WTC11 (cell line): ENCODE measurements at regions not wholly inside any gene's neighbourhood (a gene's known extent, or its start where the extent isn't known, plus 50 kb on each side); places are given as distances from the start of the nearest gene placed in this dataset.

Source experiments
- ATAC-seq: fragments of 200-7000 bp; cut with Tn5 transposase; 2 replicates; pipeline ENCODE4 v1.10.0; 2021; ENCODE audit warnings: mild to moderate bottlenecking, moderate library complexity
- CTCF ChIA-PET: fragments of 300-600 bp; sonication (Branson Sonifier 250); formaldehyde crosslinking; loops from one replicate; lab custom pipeline; 2021; ENCODE audit warnings: antibody characterized with exemption; lab: Charles Lee
- POLR2A ChIA-PET: fragments of 350-600 bp; sonication (Branson Sonifier 250); formaldehyde crosslinking; loops from one replicate; lab custom pipeline; 2021; ENCODE audit warnings: antibody characterized with exemption; lab: Charles Lee
- DNase-seq: peaks from one replicate; pipeline ENCODE4 v3.0.0; 2021; ENCODE audit warnings: low spot score
- H3K27ac Mint-ChIP-seq: 2 replicates; pipeline ENCODE4 v1.8.0; 2021; ENCODE audit warnings: mixed read lengths
- H3K27me3 Mint-ChIP-seq: 2 replicates; pipeline ENCODE4 v1.8.0; 2021; ENCODE audit warnings: low read depth, mild to moderate bottlenecking, moderate library complexity, mixed read lengths
- H3K36me3 Mint-ChIP-seq: 2 replicates; pipeline ENCODE4 v1.8.0; 2021; ENCODE audit warnings: mixed read lengths
- H3K4me1 Mint-ChIP-seq: 2 replicates; pipeline ENCODE4 v1.8.0; 2022; ENCODE audit warnings: mixed read lengths
- H3K4me3 Mint-ChIP-seq: 2 replicates; pipeline ENCODE4 v1.8.0; 2021; ENCODE audit warnings: mild to moderate bottlenecking, moderate library complexity, mixed read lengths
- H3K9me3 Mint-ChIP-seq: 2 replicates; pipeline ENCODE4 v1.8.0; 2021; ENCODE audit warnings: mixed read lengths
- CREM ChIP-seq: sonication (generic); formaldehyde crosslinking; IDR thresholded peaks from 2 replicates; pipeline ENCODE4 v1.8.1; 2022; ENCODE audit warnings: mild to moderate bottlenecking, missing genetic modification reagents, moderate library complexity
- EMX1 ChIP-seq: fragments of 250-450 bp; sonication (Bioruptor Pico); IDR thresholded peaks from 2 replicates; pipeline ENCODE4 v1.8.0; 2021; ENCODE audit warnings: mild to moderate bottlenecking
- ETV6 ChIP-seq: sonication (generic); formaldehyde crosslinking; IDR thresholded peaks from 2 replicates; pipeline ENCODE4 v1.8.1; 2022; ENCODE audit warnings: mild to moderate bottlenecking, missing genetic modification reagents
- IRF1 ChIP-seq: sonication (generic); formaldehyde crosslinking; IDR thresholded peaks from 2 replicates; pipeline ENCODE4 v1.8.0; 2023; ENCODE audit warnings: missing genetic modification reagents
- JUN ChIP-seq: sonication (generic); formaldehyde crosslinking; IDR thresholded peaks from 2 replicates; pipeline ENCODE4 v1.8.0; 2023; ENCODE audit warnings: mild to moderate bottlenecking, missing genetic modification reagents
- MXD4 ChIP-seq: fragments of 250-450 bp; sonication (Bioruptor Pico); IDR thresholded peaks from 2 replicates; pipeline ENCODE4 v1.8.0; 2021; ENCODE audit warnings: mild to moderate bottlenecking, moderate library complexity, borderline replicate concordance
- MYBL2 ChIP-seq: sonication (generic); formaldehyde crosslinking; IDR thresholded peaks from 2 replicates; pipeline ENCODE4 v1.8.1; 2023; ENCODE audit warnings: mild to moderate bottlenecking, moderate library complexity, missing genetic modification reagents
- NFE2L1 ChIP-seq: sonication (generic); formaldehyde crosslinking; IDR thresholded peaks from 2 replicates; pipeline ENCODE4 v1.8.1; 2023; ENCODE audit warnings: missing genetic modification reagents
- NR3C1 ChIP-seq: sonication (generic); formaldehyde crosslinking; conservative IDR thresholded peaks from 2 replicates; pipeline ENCODE4 v1.8.1; 2023; ENCODE audit warnings: low read depth, mild to moderate bottlenecking, missing genetic modification reagents
- RELA ChIP-seq: sonication (generic); formaldehyde crosslinking; IDR thresholded peaks from 2 replicates; pipeline ENCODE4 v1.8.1; 2022; ENCODE audit warnings: missing genetic modification reagents, mild to moderate bottlenecking, borderline replicate concordance
- RORB ChIP-seq: fragments of 250-450 bp; sonication (Bioruptor Pico); IDR thresholded peaks from 2 replicates; pipeline ENCODE4 v1.9.0; 2021; ENCODE audit warnings: mild to moderate bottlenecking
- ZBTB43 ChIP-seq: sonication (generic); formaldehyde crosslinking; IDR thresholded peaks from 2 replicates; pipeline ENCODE4 v1.8.1; 2023; ENCODE audit warnings: mild to moderate bottlenecking, missing genetic modification reagents
- ZNF263 ChIP-seq: sonication (generic); formaldehyde crosslinking; IDR thresholded peaks from 2 replicates; pipeline ENCODE4 v1.8.1; 2022; ENCODE audit warnings: low read depth, mild to moderate bottlenecking, moderate library complexity, missing genetic modification reagents
- ZNF281 ChIP-seq: sonication (generic); formaldehyde crosslinking; IDR thresholded peaks from 2 replicates; pipeline ENCODE4 v1.8.0; 2023; ENCODE audit warnings: mild to moderate bottlenecking, missing genetic modification reagents
- ZNF425 ChIP-seq: fragments of 250-450 bp; sonication (Bioruptor Pico); conservative IDR thresholded peaks from 2 replicates; pipeline ENCODE4 v1.9.0; 2021; ENCODE audit warnings: mild to moderate bottlenecking
- ZNF532 ChIP-seq: fragments of 250-450 bp; sonication (Bioruptor Pico); IDR thresholded peaks from 2 replicates; pipeline ENCODE4 v1.9.0; 2021; ENCODE audit warnings: mild to moderate bottlenecking, borderline replicate concordance
- ZNF671 ChIP-seq: fragments of 250-450 bp; sonication (Bioruptor Pico); IDR thresholded peaks from 2 replicates; pipeline ENCODE4 v1.8.0; 2021; ENCODE audit warnings: mild to moderate bottlenecking
- TF ChIP-seq, protein P1 (sequence below): sonication (generic); formaldehyde crosslinking; conservative IDR thresholded peaks from 2 replicates; pipeline ENCODE4 v1.8.1; 2023; ENCODE audit warnings: mild to moderate bottlenecking, low read depth, missing genetic modification reagents, moderate library complexity
- TF ChIP-seq, protein P2 (sequence below): sonication (generic); formaldehyde crosslinking; IDR thresholded peaks from 2 replicates; pipeline ENCODE4 v1.8.1; 2023; ENCODE audit warnings: mild to moderate bottlenecking, missing genetic modification reagents

DNA sequence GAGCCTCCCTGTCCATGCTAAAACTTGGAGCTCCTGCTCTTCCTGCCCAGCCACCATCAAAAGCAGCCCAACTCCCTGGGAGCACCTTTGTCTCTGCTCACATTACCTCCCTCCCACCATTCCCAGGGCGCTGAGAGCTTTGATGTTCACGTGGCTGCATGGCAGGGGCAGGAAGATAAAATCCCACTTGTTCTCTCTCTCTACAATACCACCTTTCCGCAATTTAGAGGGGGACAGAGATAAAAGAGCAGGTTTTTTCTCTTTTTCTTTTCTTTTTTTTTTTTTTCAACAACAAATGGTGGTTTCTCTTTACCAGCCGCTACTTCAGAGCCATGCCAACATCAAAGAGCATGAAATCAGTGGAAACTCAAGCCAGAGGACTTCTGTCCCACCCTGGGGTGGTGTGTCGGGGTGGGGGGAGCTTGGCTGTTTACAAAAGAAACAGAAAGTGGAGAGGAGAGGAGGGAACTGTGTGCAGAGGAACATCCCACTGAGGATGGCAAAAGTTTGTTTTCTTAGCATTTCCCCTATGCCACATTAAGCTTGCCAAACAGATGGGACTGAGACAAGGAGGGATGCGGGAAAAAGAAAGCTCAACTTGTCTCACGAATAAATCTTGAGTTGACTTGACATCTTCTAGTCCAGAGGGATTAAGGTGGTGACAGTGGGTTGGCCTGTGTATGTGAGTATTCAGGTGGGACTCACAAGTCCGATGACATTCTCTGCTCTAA, 103.7 kb upstream of the NUDT4 start (continued):
- TF ChIP-seq, protein P1, sequence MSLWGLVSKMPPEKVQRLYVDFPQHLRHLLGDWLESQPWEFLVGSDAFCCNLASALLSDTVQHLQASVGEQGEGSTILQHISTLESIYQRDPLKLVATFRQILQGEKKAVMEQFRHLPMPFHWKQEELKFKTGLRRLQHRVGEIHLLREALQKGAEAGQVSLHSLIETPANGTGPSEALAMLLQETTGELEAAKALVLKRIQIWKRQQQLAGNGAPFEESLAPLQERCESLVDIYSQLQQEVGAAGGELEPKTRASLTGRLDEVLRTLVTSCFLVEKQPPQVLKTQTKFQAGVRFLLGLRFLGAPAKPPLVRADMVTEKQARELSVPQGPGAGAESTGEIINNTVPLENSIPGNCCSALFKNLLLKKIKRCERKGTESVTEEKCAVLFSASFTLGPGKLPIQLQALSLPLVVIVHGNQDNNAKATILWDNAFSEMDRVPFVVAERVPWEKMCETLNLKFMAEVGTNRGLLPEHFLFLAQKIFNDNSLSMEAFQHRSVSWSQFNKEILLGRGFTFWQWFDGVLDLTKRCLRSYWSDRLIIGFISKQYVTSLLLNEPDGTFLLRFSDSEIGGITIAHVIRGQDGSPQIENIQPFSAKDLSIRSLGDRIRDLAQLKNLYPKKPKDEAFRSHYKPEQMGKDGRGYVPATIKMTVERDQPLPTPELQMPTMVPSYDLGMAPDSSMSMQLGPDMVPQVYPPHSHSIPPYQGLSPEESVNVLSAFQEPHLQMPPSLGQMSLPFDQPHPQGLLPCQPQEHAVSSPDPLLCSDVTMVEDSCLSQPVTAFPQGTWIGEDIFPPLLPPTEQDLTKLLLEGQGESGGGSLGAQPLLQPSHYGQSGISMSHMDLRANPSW (CRISPR knock-in tag) = no peak
- TF ChIP-seq ETV6 (CRISPR knock-in tag) = no peak
- TF ChIP-seq ZNF281 (CRISPR knock-in tag) = no peak
- no peak for TF ChIP-seq MYBL2 (CRISPR knock-in tag)
- no peak for TF ChIP-seq ZBTB43 (CRISPR knock-in tag)
- no peak for TF ChIP-seq ZNF263 (CRISPR knock-in tag)

GRCh38 chr12:93274937-93275336, 102.8 kb upstream of the NUDT4 start:
- TF ChIP-seq RORB (CRISPR knock-in tag) = no peak
- no peak for TF ChIP-seq IRF1 (CRISPR knock-in tag)
- TF ChIP-seq RELA (CRISPR knock-in tag) = no peak
- no peak for TF ChIP-seq CREM (CRISPR knock-in tag)
- no peak for TF ChIP-seq ZNF532 (CRISPR knock-in tag)
- TF ChIP-seq JUN (CRISPR knock-in tag) = no peak
- TF ChIP-seq MXD4 (CRISPR knock-in tag) = no peak
- TF ChIP-seq NR3C1 = no peak
- no peak for TF ChIP-seq ZNF671
- no peak for TF ChIP-seq ZNF425 (CRISPR knock-in tag)
- no peak for TF ChIP-seq NFE2L1
- TF ChIP-seq EMX1 (CRISPR knock-in tag) = no peak
- TF ChIP-seq, protein P2, sequence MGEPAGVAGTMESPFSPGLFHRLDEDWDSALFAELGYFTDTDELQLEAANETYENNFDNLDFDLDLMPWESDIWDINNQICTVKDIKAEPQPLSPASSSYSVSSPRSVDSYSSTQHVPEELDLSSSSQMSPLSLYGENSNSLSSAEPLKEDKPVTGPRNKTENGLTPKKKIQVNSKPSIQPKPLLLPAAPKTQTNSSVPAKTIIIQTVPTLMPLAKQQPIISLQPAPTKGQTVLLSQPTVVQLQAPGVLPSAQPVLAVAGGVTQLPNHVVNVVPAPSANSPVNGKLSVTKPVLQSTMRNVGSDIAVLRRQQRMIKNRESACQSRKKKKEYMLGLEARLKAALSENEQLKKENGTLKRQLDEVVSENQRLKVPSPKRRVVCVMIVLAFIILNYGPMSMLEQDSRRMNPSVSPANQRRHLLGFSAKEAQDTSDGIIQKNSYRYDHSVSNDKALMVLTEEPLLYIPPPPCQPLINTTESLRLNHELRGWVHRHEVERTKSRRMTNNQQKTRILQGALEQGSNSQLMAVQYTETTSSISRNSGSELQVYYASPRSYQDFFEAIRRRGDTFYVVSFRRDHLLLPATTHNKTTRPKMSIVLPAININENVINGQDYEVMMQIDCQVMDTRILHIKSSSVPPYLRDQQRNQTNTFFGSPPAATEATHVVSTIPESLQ (CRISPR knock-in tag) = no peak
- DNase-seq (no peak), ATAC-seq (no peak)
- CTCF ChIA-PET = no interaction called here
- Mint-ChIP-seq H3K27me3 (no peaks in the 10 kb centered on the region), H3K4me1 (peaks cover 12% of the 10 kb centered on the region), H3K9me3 (peaks cover 3% of the 10 kb centered on the region), H3K4me3 (no peak overlapping the region), H3K27ac (no peak overlapping the region), H3K36me3 (peaks cover 3% of the 10 kb centered on the region; the same call in 1 of the 2 replicates)
- POLR2A ChIA-PET = no interaction called here
